ENCODE measurements at regions not wholly inside any gene's neighbourhood (a gene's known extent, or its start where the extent isn't known, plus 50 kb on each side); places are given as distances from the start of the nearest gene placed in this dataset.
"Not testable (repeated sequence)": the region's sequence is repeated elsewhere in the genome, so short reads cannot be mapped to it uniquely, and the experiment has no call there.

DNA sequence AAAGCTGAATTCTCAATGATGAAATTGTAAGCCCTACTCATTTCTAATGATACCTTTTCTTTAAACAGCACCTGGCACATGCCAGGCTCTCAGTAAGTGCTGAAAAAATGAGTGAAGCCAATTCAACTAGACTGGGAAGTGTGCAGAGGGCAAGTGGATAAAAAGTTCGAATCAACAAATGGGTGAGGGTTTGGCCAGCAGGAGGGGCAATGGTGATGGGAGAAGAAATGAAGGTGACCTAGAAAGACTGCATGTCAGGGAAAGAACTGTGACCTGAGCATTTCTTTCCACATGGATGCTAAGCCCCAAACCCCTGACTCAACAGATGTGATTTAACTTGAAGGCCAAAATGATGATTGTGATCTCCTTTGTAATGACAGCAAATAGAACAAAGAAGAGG lies 54.6 kb downstream of the DKK1 start:
- DNase-seq: no peak

DNA sequence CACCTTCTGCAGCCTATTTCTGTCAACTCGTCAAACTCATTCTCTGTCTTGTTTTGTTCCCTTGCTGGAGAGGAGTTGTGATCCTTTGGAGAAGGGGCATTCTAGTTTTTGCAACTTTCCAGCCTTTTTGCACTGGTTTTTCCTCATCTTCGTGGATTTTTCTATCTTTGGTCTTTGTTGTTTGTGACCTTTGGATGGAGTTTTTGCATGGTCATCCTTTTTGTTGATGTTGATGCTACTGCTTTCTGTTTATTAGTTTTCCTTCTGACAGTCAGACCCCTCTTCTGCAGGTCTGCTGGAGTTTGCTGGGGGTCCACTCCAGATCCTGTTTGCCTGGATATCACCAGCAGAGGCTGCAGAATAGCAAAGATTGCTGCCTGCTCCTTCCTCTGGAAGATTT lies 60.1 kb downstream of the DKK1 start:
- not testable (repeated sequence) for DNase-seq

DNA sequence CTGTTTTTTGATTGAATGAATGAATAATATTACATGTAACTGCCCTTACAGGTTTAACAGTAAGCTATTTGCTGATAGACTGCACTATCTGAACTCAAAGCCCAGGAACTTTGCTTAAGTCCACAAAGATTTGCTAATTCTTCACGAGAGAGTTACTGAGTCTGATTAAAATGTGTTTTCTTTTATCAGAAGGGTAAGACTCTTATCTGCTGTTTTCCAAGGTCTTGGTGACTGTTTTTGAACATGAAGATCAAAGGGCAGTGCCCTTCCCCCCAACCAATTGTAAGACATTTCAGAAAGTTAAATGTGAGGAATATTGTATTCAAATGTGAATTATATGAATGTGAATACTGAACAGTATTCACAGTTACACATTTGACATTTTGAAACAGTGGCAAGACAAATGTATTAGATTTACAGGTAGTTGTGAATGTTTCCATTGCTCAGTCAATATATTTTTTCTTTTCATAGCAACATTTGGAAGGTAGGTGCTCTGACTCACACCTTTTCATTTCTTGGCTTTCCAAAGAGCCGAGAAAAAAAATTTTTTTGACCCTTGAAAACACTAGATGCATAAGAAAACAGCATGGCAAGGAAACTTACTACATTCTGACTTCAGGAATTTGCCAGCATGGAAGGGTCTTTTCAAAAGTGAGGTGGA lies 62.7 kb downstream of the DKK1 start:
- no peak for DNase-seq

DNA sequence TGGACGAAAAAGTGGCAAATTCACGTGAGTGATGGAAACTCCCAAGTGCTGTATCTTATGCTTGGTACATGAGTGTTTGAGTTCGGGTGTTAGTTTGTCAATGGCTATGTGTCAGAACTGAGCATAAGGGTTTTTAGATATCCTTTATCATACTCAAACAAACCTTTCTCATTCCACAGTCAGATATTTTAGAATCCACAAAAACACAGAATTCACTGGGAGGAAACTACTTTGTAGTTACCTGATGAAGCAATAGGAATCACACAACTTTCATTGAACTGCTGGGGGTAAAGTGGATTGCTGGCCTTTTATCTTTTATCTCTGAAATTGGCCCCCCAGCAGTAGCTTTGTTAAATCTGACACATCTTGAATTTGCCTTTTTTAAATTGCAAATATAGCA lies 64.0 kb downstream of the DKK1 start:
- no peak for DNase-seq

DNA sequence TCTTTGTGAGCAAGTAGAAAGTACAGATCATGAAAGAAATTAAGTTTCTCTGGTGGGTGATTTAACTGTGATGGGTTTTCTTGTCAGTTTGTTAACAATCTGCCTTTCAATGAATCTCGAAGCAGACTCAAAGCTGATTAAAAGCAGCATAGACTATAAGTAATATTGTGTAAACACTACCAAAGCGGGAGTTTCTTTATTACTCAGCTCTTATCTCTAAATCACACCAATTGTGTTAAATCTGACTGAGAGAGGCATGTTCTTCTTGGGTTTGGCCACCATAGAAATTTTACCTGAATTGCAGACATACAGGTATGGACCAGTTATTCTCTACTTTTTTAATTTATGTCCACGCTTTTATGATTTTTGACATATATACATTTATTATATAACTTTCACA lies 65.2 kb downstream of the DKK1 start:
- no peak for DNase-seq

DNA sequence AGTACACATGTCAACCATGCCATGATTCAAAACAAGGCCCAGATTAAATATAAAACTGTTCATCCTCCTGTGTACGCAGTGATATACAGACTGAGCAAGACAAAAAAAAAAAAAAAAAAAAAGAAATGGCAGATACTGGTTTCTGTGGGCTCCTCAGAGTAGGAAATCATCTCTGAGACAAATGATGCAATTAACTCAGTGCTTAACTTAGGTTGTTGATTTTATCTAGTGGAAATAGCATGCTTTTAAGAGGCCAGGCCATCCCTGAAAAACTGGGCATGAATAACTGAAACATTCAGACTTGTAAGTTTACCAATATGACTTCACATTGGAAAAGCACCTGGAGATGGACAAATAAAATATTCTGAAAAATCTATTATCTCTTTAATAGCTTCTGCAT lies 69.0 kb downstream of the DKK1 start:
- no peak for DNase-seq

DNA sequence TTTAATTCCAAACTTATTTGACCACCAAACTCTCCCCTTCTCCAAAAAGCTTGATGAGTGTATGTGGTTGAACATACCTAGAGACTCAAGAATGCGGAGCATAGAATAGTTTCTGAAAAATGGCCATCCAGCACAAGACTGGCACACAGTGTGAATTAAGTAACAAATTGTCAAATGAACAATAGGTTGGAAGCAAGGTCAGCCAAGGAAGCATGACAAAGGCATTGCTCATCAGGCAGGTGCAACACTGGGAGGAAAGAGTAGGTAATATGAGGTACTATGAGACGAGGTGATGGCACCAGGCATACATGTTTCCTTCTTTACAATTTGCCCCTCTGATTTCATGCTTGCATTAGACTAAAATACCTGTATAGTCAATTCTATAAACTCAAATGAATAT lies 73.7 kb downstream of the DKK1 start:
- no peak for DNase-seq

DNA sequence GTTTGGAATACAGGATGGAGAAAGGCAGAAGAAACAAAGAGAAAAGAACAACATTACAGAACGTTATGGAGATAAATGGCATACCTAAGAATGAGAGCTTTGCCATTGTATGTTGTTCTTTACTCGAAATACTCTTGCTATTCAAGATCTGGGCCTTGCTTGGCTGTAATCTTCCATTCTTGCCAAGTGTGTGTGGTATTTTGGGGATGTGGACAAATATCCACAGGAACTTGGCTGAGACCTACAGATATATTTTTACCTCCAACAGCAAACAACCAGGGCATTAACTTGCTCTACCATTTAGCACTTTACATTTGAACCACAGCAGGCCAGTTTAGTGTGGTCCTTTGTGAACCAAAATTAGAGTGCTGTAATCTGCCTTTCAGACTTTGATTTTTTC lies 76.3 kb downstream of the DKK1 start:
- DNase-seq: no peak

DNA sequence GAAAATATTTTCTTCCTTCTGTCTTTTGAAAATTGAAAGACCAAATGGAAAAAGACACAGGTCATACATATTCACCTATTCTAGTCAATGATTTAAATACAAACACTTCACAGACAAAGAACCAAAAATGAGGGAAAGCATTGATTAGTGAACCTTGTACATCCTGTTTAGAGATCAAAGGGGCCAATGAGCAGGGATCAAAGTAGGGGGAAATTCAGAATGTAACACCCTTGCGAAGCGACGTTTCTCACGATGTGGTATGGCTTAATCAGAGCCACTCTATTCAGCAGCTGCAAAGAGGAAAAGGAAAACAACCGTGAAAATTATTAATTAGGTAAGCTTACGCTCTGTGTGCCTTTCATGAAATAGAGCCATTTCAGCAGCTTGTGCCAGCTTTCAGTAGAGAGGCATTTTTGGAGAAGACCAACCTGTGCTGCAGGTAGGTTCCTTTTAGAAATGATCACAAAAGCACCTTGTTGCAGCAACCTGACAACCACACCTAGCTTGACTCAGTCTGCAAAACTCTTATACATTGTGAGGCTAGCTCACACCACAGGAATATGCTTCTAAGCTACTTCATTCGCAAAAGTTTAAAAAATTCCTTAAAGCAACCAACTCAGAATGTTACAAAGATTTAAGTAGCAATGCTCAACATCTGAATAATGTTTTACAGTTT lies 78.0 kb downstream of the DKK1 start:
- no peak for DNase-seq

DNA sequence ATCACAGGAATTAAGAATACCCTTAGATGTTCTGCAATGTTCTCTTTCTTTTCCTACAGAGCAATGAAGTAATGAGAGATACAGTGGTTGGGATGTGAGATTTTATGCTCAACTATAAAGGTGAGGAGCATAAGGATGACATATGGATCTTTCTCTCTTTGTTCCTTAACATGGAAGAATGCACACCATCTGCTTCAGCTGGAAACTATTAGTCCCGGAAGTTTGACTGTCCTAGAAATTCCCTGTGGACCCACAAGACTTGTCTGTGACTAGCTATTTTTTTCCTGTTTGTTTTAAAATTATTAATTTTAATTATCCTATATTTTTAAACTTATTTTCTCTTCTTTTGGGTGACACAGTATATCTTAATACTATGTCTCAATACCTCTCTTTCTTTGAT lies 80.2 kb downstream of the DKK1 start:
- DNase-seq: no peak

DNA sequence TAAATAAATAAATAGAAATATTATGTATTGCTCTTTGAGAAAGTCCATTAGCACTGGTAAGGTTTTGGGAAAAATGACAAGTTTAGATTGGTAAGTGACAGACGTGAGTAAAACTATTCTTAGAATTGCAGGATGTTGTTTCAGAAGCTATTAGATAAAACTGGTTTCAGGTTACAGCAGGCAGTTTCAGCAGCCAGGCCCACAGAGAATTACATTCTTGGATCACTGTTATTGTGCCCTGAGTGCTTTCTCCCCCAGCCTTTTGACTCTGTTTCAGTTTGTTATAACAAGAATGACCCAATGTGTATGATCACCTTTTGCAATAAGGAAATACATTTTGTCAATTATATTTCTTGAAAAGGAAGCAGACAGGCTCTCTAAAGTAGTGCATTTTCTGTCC lies 86.5 kb downstream of the DKK1 start:
- no peak for DNase-seq

DNA sequence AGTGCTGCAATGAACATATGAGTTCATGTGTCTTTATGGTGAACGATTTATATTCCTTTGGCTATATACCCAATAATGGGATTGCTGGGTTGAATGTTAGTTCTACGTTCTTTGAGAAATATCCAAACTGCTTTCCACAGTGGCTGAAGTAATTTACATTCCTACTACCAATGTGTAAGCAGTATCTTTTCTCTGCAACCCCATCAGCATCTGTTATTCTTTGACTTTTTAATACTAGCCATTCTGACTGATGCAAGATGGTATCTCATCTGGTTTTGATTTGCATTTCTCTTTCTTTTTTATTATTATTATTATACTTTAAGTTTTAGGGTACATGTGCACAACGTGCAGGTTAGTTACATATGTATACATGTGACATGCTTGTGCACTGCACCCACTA lies 89.7 kb downstream of the DKK1 start:
- not testable (repeated sequence) for DNase-seq

DNA sequence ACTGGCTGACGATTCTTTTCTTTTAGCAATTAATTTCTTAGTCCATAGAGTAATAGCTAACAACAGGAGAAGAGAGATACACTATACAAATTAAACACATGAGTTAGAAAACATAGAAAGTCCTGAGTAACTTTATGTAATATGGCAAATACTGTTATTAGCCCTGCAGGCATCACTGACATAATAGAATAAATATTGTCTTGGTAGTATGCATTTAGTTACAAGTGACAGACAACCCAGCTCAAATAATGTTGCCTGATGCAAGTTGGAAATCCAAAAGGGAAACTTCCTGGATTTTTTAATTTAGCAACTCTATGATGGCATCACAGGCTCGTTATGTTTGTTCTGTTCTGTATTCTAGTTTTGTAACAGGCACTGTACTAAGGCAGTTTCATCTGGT lies 95.1 kb downstream of the DKK1 start:
- DNase-seq: no peak

DNA sequence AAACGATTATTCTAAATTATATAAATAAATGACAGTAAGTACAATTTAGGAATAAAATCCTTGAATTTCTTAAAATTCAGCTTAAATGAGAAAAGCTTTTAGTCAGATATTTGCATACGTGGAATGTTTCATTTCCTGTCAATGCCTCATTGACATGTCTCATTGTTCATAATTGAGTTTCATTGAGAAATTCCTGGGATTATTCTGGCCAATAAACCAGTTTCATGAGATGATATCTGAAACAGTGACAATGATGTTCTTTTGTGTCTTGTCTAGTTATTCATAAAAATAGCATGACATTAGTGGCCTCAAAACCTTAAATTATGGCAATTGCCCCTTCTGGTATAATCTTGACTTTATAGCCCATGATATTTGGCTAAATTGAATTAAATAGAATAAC lies 95.8 kb downstream of the DKK1 start:
- DNase-seq: no peak

DNA sequence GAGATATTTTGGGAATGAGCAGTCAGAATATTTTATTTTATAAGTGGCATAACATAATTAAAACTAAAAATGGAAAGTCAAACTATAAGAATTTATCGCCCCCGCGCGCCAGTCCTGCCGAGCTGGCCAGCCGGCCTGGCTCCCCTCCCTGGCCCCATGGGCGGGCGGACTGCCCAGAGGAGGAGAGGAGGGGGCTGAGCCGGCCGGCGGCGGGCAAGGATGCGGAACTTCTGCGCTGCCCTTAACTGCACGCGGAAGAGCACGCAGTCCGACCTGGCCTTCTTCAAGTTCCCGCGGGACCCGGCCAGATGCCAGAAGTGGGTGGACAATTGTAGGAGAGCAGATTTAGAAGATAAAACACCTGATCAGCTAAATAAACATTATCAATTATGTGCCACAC lies 96.8 kb downstream of the DKK1 start:
- DNase-seq: no peak

DNA sequence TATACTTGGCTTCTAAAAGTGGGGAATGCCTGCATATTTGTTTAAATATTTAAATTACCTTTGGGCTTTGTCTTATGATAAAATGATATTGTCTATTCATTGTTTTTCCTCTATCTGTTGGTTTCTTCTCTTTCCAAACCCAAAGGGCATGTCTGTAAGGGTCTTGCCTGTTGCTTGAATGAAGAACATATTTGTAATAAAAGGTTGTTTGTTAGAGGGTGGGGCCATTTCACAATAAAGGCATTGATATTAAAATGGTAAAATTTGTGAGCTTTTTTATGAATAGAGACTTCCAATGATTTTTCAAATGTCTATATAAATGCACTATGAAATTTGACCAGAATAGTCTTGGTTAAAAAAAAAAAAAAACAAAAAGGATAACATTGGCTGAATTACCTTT lies 105.2 kb downstream of the DKK1 start:
- DNase-seq: no peak

DNA sequence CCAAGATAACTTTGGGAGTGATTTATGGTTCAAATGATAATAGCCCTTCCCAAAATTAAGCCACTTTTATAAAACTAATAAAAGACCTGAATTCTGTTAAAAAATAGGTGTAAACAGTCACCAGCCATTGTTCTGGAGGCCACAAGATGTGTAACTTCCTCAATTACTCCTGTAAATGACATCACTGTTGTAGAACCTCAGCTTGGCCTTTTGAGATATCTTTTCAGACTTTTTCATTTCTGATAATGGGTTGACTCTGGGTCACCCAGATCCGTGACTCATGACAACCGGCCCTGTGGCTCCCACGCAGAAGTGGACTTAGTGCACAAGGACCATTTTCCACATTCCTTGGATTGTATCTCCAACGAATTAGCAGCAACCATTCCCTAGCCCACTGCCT lies 106.6 kb downstream of the DKK1 start:
- no peak for DNase-seq

DNA sequence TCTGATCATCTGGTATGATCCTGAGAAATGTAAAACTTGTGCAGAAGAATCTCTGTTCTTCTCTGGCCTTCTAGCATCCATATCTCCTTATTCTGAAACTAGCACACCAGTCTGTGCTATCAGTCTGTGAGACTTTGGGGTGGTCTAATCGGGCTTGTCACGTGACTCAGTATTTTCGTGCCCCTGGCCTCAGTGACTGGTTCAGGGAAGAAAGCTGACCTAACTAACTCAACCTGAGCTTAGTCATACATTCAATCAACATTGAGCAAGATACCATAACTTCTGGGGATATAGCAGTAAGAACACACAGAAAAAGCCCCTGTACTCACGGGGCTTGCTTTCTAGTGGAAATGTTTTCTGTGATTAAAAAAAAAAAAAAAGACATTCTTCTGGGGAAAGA lies 109.3 kb downstream of the DKK1 start:
- no peak for DNase-seq

DNA sequence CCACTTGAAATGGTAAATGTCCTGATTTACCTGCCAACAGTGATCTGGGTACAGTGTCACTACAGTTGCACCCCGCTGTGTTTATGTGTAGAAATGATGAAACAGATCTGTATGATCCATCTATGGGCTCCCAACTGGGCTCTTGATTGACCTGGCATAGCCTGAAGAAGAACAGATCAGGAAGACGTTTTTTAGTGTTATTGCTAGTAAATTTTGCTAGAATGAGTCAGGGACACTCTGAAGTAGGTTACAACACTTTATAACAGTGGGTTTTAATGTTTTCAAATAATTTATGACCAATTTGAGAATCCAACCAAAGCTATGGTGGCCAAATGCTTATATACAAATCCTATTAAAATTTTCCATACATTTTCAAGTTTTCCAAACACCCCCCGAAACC lies 110.3 kb downstream of the DKK1 start:
- DNase-seq: no peak

DNA sequence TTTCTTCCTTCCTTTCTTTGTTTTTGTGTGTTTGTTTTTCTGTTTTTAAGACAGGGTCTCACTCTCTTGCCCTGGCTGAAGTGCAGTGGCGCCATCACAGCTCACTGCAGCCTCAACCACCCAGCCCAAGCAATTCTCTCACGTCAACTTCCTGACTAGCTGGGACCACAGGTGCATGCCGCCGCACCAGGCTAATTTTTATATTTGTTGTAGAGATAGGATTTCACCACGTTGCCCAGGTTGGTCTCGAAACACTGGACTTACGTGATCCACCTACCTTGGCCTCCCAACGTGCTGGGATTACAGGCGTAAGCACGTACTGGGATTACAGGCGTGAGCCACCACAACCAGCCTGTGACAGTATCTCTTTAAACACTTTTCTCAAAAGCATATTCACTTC lies 120.7 kb downstream of the DKK1 start:
- DNase-seq: no peak

DNA sequence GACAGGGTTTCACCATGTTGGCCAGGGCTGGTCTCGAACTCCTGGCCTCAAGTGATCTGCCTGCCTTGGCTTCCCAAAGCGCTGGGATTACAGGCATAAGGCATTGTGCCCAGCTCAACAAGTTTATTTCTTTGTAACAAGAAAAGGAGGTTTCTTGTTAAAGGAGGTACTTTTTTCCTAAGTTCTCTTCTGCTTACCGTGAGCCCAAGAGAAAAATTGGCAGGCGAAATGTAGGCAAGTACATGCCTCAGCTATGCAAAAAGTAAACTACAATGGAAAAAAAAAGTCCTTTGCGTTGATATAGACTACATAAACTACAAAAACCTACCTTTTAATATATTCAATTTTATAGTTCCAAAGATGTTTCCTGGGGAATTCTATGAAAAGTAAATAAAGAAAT lies 122.6 kb downstream of the DKK1 start:
- DNase-seq: no peak

DNA sequence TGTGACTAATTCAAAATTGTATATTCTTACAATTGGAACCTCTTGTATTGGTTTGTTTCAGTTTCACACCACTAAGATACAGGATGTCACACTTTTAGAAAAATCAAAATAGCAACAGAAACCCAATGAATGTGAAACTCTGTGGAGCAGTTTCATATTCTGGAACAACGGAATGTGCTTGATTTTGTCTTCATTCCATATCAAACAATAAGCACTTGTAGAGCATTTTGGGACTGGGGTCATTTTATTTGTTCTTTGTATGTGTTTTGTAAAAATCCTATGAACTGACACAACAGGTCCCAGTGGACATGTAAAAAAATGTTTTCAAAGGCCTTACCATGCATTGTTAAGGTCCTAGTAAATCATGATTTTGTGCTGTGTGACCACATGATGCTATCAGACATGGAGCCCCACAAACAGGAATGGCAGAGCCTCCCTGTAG lies 123.1 kb downstream of the DKK1 start:
- DNase-seq: no peak

DNA sequence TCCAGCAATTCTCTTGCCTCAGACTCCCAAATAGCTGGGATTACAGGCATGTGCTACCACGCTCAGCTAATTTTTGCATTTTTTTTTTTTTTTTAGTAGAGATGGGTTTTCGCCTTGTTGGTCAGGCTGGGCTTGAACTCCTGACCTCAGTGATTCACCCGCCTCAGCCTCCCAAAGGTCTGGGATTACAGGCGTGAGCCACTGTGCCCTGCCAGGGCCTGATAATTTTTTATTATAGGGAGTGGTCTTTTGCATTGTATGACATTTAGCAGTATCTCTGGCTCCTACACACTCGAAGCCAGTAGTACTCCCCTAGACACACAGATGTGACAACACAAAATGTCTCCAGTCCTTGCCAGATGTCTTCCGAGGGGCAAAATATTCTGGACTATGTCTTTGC lies 124.0 kb downstream of the DKK1 start:
- DNase-seq: no peak

DNA sequence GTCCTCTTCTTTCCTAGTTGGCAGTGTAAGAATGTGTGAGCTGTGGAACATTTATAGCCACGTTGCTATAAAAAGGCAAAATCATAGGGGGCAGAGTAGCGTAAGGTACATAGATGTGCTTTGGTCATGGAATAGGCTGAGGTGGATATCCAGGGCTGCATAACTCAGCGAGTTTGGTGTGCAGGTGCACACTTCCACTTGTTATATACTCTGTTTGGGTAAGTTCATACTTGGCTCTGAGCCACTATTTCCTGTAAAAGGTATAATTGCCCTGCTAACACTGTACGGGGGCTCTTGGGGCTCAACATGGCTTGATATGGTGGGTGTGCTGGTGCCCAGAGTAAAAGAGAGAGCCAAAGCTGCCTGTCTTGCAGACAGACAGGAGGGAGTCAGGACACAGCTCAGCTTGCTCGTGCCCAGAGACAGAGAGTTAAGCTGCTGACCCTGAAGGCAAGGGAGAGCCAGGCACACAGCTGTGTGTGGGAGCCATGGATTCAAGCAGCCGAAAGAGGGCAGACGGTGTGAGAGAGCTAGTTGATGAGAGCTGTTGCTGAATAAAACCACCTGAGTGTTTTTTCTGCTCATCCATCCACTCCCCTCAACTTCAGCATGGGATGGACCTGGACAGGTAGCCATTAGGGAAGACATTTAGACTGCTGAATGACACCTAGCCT lies 126.7 kb downstream of the DKK1 start:
- no peak for DNase-seq
